ENCODE measurements at regions not wholly inside any gene's neighbourhood (a gene's known extent, or its start where the extent isn't known, plus 50 kb on each side); places are given as distances from the start of the nearest gene placed in this dataset.

DNA sequence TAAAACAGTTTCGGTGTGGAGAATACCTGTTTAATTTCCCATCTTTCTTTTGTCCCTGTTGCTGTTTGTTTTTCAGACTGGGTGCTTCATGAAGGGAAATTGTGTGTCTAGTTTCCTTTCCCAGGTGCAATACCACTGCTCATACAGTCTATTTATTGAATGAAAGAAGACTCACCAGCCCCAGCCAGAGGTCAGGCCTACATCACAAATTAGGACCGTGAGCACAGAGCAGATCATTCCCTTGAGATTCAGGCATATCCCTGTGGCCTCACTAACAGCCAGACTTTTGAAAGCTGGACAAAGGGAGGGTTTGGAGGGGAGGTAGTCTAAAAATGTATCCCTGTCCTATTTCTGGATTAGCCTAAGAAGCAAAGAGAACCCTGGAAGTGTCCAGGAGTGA is 278.9 kb downstream of the IRS1 start:
- H3K27me3 Mint-ChIP-seq (ENCODE audit: insufficient read depth, low read depth, poor library complexity) = no peaks in the 10 kb centered on the region
- H3K4me1 Mint-ChIP-seq = no peaks in the 10 kb centered on the region
- peaks cover 19% of the 10 kb centered on the region; the same call in 1 of the 2 replicates for H3K9me2 ChIP-seq (ENCODE audit: insufficient read depth)
- no peak overlapping the region for H3K4me3 Mint-ChIP-seq
- no peak overlapping the region for H3K4me2 ChIP-seq
- no peak for ATAC-seq
- H4K20me1 ChIP-seq (replicated peaks; ENCODE audit: insufficient read depth) = no peaks in the 10 kb centered on the region
- no peak overlapping the region for H3K27ac Mint-ChIP-seq
- DNase-seq (ENCODE audit: low spot score) = no peak
- peaks cover 4% of the 10 kb centered on the region for H3K36me3 Mint-ChIP-seq (ENCODE audit: low read depth)
- H3K4me3 ChIP-seq = no peak overlapping the region
- no peaks in the 10 kb centered on the region for H3K79me2 ChIP-seq (replicated peaks; ENCODE audit: insufficient read depth)
- H3K9me3 Mint-ChIP-seq = peaks cover 18% of the 10 kb centered on the region
- no peak overlapping the region for H2AFZ ChIP-seq
- no peak for TF ChIP-seq POLR2AphosphoS5 (IDR thresholded peaks at IDR 0.05; ENCODE audit: low read depth)
- TF ChIP-seq EZH2phosphoT487 (IDR thresholded peaks at IDR 0.05; ENCODE audit: unreplicated experiment) = no peak
- TF ChIP-seq CREB1 (CRISPR knock-in tag; IDR thresholded peaks at IDR 0.05; ENCODE audit: low read depth) = no peak
- no peak for TF ChIP-seq EZH2 (IDR thresholded peaks at IDR 0.05; ENCODE audit: low read depth, unreplicated experiment)
- TF ChIP-seq NANOG (IDR thresholded peaks at IDR 0.05; ENCODE audit: borderline replicate concordance) = no peak
- TF ChIP-seq STAT1 (IDR thresholded peaks at IDR 0.05; ENCODE audit: unreplicated experiment) = no peak
- TF ChIP-seq, protein P1, sequence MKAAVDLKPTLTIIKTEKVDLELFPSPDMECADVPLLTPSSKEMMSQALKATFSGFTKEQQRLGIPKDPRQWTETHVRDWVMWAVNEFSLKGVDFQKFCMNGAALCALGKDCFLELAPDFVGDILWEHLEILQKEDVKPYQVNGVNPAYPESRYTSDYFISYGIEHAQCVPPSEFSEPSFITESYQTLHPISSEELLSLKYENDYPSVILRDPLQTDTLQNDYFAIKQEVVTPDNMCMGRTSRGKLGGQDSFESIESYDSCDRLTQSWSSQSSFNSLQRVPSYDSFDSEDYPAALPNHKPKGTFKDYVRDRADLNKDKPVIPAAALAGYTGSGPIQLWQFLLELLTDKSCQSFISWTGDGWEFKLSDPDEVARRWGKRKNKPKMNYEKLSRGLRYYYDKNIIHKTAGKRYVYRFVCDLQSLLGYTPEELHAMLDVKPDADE (IDR thresholded peaks at IDR 0.05) = no peak
- TF ChIP-seq, protein P2, sequence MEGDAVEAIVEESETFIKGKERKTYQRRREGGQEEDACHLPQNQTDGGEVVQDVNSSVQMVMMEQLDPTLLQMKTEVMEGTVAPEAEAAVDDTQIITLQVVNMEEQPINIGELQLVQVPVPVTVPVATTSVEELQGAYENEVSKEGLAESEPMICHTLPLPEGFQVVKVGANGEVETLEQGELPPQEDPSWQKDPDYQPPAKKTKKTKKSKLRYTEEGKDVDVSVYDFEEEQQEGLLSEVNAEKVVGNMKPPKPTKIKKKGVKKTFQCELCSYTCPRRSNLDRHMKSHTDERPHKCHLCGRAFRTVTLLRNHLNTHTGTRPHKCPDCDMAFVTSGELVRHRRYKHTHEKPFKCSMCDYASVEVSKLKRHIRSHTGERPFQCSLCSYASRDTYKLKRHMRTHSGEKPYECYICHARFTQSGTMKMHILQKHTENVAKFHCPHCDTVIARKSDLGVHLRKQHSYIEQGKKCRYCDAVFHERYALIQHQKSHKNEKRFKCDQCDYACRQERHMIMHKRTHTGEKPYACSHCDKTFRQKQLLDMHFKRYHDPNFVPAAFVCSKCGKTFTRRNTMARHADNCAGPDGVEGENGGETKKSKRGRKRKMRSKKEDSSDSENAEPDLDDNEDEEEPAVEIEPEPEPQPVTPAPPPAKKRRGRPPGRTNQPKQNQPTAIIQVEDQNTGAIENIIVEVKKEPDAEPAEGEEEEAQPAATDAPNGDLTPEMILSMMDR (conservative IDR thresholded peaks at IDR 0.05; ENCODE audit: low read depth in 2 of 2) = no peak
- TF ChIP-seq, protein P3, sequence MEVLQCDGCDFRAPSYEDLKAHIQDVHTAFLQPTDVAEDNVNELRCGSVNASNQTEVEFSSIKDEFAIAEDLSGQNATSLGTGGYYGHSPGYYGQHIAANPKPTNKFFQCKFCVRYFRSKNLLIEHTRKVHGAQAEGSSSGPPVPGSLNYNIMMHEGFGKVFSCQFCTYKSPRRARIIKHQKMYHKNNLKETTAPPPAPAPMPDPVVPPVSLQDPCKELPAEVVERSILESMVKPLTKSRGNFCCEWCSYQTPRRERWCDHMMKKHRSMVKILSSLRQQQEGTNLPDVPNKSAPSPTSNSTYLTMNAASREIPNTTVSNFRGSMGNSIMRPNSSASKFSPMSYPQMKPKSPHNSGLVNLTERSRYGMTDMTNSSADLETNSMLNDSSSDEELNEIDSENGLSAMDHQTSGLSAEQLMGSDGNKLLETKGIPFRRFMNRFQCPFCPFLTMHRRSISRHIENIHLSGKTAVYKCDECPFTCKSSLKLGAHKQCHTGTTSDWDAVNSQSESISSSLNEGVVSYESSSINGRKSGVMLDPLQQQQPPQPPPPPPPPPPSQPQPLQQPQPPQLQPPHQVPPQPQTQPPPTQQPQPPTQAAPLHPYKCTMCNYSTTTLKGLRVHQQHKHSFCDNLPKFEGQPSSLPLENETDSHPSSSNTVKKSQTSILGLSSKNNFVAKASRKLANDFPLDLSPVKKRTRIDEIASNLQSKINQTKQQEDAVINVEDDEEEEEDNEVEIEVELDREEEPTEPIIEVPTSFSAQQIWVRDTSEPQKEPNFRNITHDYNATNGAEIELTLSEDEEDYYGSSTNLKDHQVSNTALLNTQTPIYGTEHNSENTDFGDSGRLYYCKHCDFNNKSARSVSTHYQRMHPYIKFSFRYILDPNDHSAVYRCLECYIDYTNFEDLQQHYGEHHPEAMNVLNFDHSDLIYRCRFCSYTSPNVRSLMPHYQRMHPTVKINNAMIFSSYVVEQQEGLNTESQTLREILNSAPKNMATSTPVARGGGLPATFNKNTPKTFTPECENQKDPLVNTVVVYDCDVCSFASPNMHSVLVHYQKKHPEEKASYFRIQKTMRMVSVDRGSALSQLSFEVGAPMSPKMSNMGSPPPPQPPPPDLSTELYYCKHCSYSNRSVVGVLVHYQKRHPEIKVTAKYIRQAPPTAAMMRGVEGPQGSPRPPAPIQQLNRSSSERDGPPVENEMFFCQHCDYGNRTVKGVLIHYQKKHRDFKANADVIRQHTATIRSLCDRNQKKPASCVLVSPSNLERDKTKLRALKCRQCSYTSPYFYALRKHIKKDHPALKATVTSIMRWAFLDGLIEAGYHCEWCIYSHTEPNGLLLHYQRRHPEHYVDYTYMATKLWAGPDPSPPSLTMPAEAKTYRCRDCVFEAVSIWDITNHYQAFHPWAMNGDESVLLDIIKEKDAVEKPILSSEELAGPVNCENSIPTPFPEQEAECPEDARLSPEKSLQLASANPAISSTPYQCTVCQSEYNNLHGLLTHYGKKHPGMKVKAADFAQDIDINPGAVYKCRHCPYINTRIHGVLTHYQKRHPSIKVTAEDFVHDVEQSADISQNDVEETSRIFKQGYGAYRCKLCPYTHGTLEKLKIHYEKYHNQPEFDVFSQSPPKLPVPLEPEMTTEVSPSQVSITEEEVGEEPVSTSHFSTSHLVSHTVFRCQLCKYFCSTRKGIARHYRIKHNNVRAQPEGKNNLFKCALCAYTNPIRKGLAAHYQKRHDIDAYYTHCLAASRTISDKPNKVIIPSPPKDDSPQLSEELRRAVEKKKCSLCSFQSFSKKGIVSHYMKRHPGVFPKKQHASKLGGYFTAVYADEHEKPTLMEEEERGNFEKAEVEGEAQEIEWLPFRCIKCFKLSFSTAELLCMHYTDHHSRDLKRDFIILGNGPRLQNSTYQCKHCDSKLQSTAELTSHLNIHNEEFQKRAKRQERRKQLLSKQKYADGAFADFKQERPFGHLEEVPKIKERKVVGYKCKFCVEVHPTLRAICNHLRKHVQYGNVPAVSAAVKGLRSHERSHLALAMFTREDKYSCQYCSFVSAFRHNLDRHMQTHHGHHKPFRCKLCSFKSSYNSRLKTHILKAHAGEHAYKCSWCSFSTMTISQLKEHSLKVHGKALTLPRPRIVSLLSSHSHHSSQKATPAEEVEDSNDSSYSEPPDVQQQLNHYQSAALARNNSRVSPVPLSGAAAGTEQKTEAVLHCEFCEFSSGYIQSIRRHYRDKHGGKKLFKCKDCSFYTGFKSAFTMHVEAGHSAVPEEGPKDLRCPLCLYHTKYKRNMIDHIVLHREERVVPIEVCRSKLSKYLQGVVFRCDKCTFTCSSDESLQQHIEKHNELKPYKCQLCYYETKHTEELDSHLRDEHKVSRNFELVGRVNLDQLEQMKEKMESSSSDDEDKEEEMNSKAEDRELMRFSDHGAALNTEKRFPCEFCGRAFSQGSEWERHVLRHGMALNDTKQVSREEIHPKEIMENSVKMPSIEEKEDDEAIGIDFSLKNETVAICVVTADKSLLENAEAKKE (CRISPR knock-in tag; IDR thresholded peaks at IDR 0.05) = no peak
- TF ChIP-seq ZNF331 (CRISPR knock-in tag; IDR thresholded peaks at IDR 0.05; ENCODE audit: low read depth) = no peak
- TF ChIP-seq JUNB (IDR thresholded peaks at IDR 0.05; ENCODE audit: unreplicated experiment) = no peak
- TF ChIP-seq, protein P4, sequence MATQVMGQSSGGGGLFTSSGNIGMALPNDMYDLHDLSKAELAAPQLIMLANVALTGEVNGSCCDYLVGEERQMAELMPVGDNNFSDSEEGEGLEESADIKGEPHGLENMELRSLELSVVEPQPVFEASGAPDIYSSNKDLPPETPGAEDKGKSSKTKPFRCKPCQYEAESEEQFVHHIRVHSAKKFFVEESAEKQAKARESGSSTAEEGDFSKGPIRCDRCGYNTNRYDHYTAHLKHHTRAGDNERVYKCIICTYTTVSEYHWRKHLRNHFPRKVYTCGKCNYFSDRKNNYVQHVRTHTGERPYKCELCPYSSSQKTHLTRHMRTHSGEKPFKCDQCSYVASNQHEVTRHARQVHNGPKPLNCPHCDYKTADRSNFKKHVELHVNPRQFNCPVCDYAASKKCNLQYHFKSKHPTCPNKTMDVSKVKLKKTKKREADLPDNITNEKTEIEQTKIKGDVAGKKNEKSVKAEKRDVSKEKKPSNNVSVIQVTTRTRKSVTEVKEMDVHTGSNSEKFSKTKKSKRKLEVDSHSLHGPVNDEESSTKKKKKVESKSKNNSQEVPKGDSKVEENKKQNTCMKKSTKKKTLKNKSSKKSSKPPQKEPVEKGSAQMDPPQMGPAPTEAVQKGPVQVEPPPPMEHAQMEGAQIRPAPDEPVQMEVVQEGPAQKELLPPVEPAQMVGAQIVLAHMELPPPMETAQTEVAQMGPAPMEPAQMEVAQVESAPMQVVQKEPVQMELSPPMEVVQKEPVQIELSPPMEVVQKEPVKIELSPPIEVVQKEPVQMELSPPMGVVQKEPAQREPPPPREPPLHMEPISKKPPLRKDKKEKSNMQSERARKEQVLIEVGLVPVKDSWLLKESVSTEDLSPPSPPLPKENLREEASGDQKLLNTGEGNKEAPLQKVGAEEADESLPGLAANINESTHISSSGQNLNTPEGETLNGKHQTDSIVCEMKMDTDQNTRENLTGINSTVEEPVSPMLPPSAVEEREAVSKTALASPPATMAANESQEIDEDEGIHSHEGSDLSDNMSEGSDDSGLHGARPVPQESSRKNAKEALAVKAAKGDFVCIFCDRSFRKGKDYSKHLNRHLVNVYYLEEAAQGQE (IDR thresholded peaks at IDR 0.05; ENCODE audit: unreplicated experiment) = no peak
- no peak for TF ChIP-seq ZNF114 (CRISPR knock-in tag; IDR thresholded peaks at IDR 0.05)
- H3K36me3 ChIP-seq (ENCODE audit: insufficient read depth) = no peaks in the 10 kb centered on the region
- H3K27me3 ChIP-seq (ENCODE audit: insufficient read depth) = no peaks in the 10 kb centered on the region
- H3F3A ChIP-seq (replicated peaks; ENCODE audit: low read depth) = no peaks in the 10 kb centered on the region
- no peaks in the 10 kb centered on the region for H3K4me1 ChIP-seq (ENCODE audit: insufficient read depth)
- H3K27ac ChIP-seq (ENCODE audit: low read depth) = no peak overlapping the region
